Urothelium cell line (cell line): ENCODE measurements at regions not wholly inside any gene's neighbourhood (a gene's known extent, or its start where the extent isn't known, plus 50 kb on each side); places are given as distances from the start of the nearest gene placed in this dataset.
"Not testable (repeated sequence)": the region's sequence is repeated elsewhere in the genome, so short reads cannot be mapped to it uniquely, and the experiment has no call there.

Source experiments
- DNase-seq: peaks from one replicate; pipeline ENCODE4 v3.0.0; 2011; ENCODE audit warnings: low spot score, mixed read lengths
- FAIRE-seq: peaks from 2 replicates; lab custom pipeline; 2011; peaks lifted over from hg19 to GRCh38; lab: Jason Lieb, UNC

GRCh38 chr6:142016666-142017065 is 116.1 kb upstream of the GJE1 start:
- not testable (repeated sequence) for FAIRE-seq, DNase-seq

- not testable (repeated sequence) for DNase-seq, FAIRE-seq
Measured at GRCh38 chr6:142015463-142015862, 117.3 kb upstream of the GJE1 start.

GRCh38 chr6:142015011-142015410 is 117.7 kb upstream of the GJE1 start:
- no peak for FAIRE-seq

GRCh38 chr6:142014515-142014914 is 118.2 kb upstream of the GJE1 start:
- FAIRE-seq (no peak), DNase-seq (peak; percentile 31)

More at GRCh38 chr6:142015011-142015410, 117.7 kb upstream of the GJE1 start:
- no peak for DNase-seq

GRCh38 chr6:142013875-142014495 is 118.7 kb upstream of the GJE1 start:
- no peak for FAIRE-seq

GRCh38 chr6:142013287-142013686 is 119.4 kb upstream of the GJE1 start:
- DNase-seq (peak; percentile 37), FAIRE-seq (no peak)

More at GRCh38 chr6:142013875-142014495, 118.7 kb upstream of the GJE1 start:
- no peak for DNase-seq

- DNase-seq = no peak
- no peak for FAIRE-seq
Measured at GRCh38 chr6:142011775-142012174, 121.0 kb upstream of the GJE1 start.

GRCh38 chr6:142011156-142011555 is 121.6 kb upstream of the GJE1 start:
- DNase-seq = no peak
- FAIRE-seq = no peak

- FAIRE-seq (no peak), DNase-seq (peak; percentile 30)
Measured at GRCh38 chr6:142009647-142010046, 123.1 kb upstream of the GJE1 start.

GRCh38 chr6:142008781-142009180 is 123.9 kb upstream of the GJE1 start:
- FAIRE-seq (no peak), DNase-seq (no peak)

- no peak for DNase-seq
- FAIRE-seq = no peak
Measured at GRCh38 chr6:142008016-142008735, 124.5 kb upstream of the GJE1 start.

GRCh38 chr6:142005021-142005420 is 127.7 kb upstream of the GJE1 start:
- FAIRE-seq (no peak), DNase-seq (no peak)

GRCh38 chr6:142002825-142003405 is 129.8 kb upstream of the GJE1 start:
- FAIRE-seq (no peak), DNase-seq (no peak)

GRCh38 chr6:141996823-141997222 is 135.9 kb upstream of the GJE1 start:
- DNase-seq (no peak), FAIRE-seq (no peak)

GRCh38 chr6:141992109-141992508 is 140.6 kb upstream of the GJE1 start:
- FAIRE-seq (no peak), DNase-seq (no peak)

- FAIRE-seq = no peak
Measured at GRCh38 chr6:141990840-141991239, 141.9 kb upstream of the GJE1 start.

GRCh38 chr6:141989706-141989959 is 143.1 kb upstream of the GJE1 start:
- no peak for FAIRE-seq
- DNase-seq = no peak

More at GRCh38 chr6:141990840-141991239, 141.9 kb upstream of the GJE1 start:
- no peak for DNase-seq

GRCh38 chr6:141988954-141989705 is 143.6 kb upstream of the GJE1 start:
- peak; percentile 54 for DNase-seq
- FAIRE-seq = peak; percentile 59

- no peak for DNase-seq
- no peak for FAIRE-seq
Measured at GRCh38 chr6:141988327-141988726, 144.4 kb upstream of the GJE1 start.

- no peak for DNase-seq
- FAIRE-seq = no peak
Measured at GRCh38 chr6:141986457-141986856, 146.3 kb upstream of the GJE1 start.

GRCh38 chr6:141981190-141981589 is 151.5 kb upstream of the GJE1 start:
- no peak for DNase-seq
- FAIRE-seq = no peak

GRCh38 chr6:141977782-141978181 is 154.9 kb upstream of the GJE1 start:
- FAIRE-seq (no peak), DNase-seq (no peak)
